ENCODE measurements at regions not wholly inside any gene's neighbourhood (a gene's known extent, or its start where the extent isn't known, plus 50 kb on each side); places are given as distances from the start of the nearest gene placed in this dataset.

- no peak for TF ChIP-seq CTCF (IDR thresholded peaks at IDR 0.05)
- TF ChIP-seq POLR2A (IDR thresholded peaks at IDR 0.05), result no peak
Measured at GRCh38 chr12:115730975-115731541, 546.4 kb downstream of the MED13L start.
